Loucy (cell line): ENCODE measurements at regions not wholly inside any gene's neighbourhood (a gene's known extent, or its start where the extent isn't known, plus 50 kb on each side); places are given as distances from the start of the nearest gene placed in this dataset.

Experiments used
- H2AFZ ChIP-seq: fragments of 200-600 bp; sonication (generic); 2 replicates; pipeline ENCODE4 v1.6.0; 2016; ENCODE audit warnings: antibody characterized with exemption, mild to moderate bottlenecking, low read length, moderate library complexity
- H3F3A ChIP-seq: fragments of 200-600 bp; 2 replicates; pipeline ENCODE4 v1.6.0; 2016; ENCODE audit warnings: antibody characterized with exemption, low read depth, mild to moderate bottlenecking
- H3K27me3 ChIP-seq: fragments of 200-600 bp; sonication (generic); 2 replicates; pipeline ENCODE4 v1.6.1; 2014; ENCODE audit warnings: low read length, mild to moderate bottlenecking; ENCODE audit not compliant: insufficient read depth, poor library complexity, severe bottlenecking
- H3K36me3 ChIP-seq: fragments of 200-600 bp; sonication (generic); 2 replicates; pipeline ENCODE4 v1.6.1; 2016; ENCODE audit warnings: low read length; ENCODE audit not compliant: insufficient read depth
- H3K4me1 ChIP-seq: fragments of 200-600 bp; sonication (generic); 2 replicates; pipeline ENCODE4 v1.5.1; 2014; ENCODE audit warnings: low read length, mild to moderate bottlenecking; ENCODE audit not compliant: insufficient read depth, poor library complexity, severe bottlenecking
- H3K4me2 ChIP-seq: fragments of 200-600 bp; sonication (generic); 2 replicates; pipeline ENCODE4 v1.6.0; 2014; ENCODE audit warnings: antibody characterized with exemption, low read length, low read depth, mild to moderate bottlenecking; ENCODE audit not compliant: poor library complexity, severe bottlenecking
- H3K4me3 ChIP-seq: fragments of 200-600 bp; sonication (generic); 2 replicates; pipeline ENCODE4 v1.5.1; 2014; ENCODE audit warnings: low read length, mild to moderate bottlenecking, mixed read lengths; ENCODE audit not compliant: poor library complexity, severe bottlenecking
- H3K79me2 ChIP-seq: fragments of 200-600 bp; sonication (generic); 2 replicates; pipeline ENCODE4 v1.6.1; 2014; ENCODE audit warnings: low read length; ENCODE audit not compliant: insufficient read depth
- H3K9ac ChIP-seq: fragments of 200-600 bp; sonication (generic); 2 replicates; pipeline ENCODE4 v1.6.0; 2014; ENCODE audit warnings: mild to moderate bottlenecking, low read depth, low read length, moderate library complexity; ENCODE audit not compliant: poor library complexity, severe bottlenecking
- H3K9me2 ChIP-seq: fragments of 200-600 bp; sonication (generic); replicated peaks from 2 replicates; pipeline ENCODE4 v1.6.1; 2016; ENCODE audit warnings: low read depth, low read length, mixed read lengths
- H3K9me3 ChIP-seq: fragments of 200-600 bp; sonication (generic); 2 replicates; pipeline ENCODE4 v1.6.1; 2014; ENCODE audit warnings: mild to moderate bottlenecking, antibody characterized with exemption, low read length, low read depth; ENCODE audit not compliant: insufficient read depth
- H4K20me1 ChIP-seq: fragments of 200-600 bp; sonication (generic); 2 replicates; pipeline ENCODE4 v1.6.0; 2014; ENCODE audit warnings: antibody characterized with exemption, low read length, mild to moderate bottlenecking; ENCODE audit not compliant: insufficient read depth, poor library complexity, severe bottlenecking
- EZH2phosphoT487 ChIP-seq: fragments of 200-600 bp; IDR thresholded peaks from 2 replicates; pipeline ENCODE4 v1.6.1; 2018; ENCODE audit warnings: antibody characterized with exemption, mild to moderate bottlenecking, moderate library complexity, borderline replicate concordance
- TF ChIP-seq, protein P1 (sequence below): fragments of 200-600 bp; sonication (generic); conservative IDR thresholded peaks from 2 replicates; pipeline ENCODE4 v1.5.1; 2014; ENCODE audit warnings: mild to moderate bottlenecking, antibody characterized with exemption, low read length

DNA sequence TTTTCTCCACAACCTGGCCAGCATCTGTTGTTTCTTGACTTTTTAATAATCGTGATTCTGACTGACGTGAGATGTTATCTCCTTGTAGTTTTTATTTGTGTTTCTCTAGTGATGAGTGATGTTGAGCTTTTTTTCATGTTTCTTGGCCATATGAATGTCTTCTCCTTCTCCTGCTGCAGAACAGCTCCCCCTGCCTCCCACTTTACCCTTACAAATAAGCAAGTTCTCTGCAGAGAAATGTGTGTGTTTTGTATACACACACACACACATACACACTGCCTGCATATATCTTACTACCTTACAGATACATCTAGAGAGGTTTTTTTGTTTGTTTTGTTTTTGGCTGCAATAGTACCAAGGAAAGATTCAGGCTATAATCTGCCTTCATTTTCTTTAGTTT is 88.7 kb upstream of the PHF24 start:
- Histone ChIP-seq H3K4me3 (no peak overlapping the region), H3K9ac (no peak overlapping the region), H3K9me2 (no peaks in the 10 kb centered on the region), H3K27me3 (no peaks in the 10 kb centered on the region), H3F3A (no peaks in the 10 kb centered on the region), H3K4me2 (no peak overlapping the region), H4K20me1 (no peaks in the 10 kb centered on the region), H3K9me3 (no peaks in the 10 kb centered on the region), H3K79me2 (no peaks in the 10 kb centered on the region), H3K36me3 (no peaks in the 10 kb centered on the region), H3K4me1 (no peaks in the 10 kb centered on the region), H2AFZ (no peak overlapping the region)
- TF ChIP-seq, protein P1, sequence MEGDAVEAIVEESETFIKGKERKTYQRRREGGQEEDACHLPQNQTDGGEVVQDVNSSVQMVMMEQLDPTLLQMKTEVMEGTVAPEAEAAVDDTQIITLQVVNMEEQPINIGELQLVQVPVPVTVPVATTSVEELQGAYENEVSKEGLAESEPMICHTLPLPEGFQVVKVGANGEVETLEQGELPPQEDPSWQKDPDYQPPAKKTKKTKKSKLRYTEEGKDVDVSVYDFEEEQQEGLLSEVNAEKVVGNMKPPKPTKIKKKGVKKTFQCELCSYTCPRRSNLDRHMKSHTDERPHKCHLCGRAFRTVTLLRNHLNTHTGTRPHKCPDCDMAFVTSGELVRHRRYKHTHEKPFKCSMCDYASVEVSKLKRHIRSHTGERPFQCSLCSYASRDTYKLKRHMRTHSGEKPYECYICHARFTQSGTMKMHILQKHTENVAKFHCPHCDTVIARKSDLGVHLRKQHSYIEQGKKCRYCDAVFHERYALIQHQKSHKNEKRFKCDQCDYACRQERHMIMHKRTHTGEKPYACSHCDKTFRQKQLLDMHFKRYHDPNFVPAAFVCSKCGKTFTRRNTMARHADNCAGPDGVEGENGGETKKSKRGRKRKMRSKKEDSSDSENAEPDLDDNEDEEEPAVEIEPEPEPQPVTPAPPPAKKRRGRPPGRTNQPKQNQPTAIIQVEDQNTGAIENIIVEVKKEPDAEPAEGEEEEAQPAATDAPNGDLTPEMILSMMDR, result peak; percentile 52
- TF ChIP-seq EZH2phosphoT487, result no peak

DNA sequence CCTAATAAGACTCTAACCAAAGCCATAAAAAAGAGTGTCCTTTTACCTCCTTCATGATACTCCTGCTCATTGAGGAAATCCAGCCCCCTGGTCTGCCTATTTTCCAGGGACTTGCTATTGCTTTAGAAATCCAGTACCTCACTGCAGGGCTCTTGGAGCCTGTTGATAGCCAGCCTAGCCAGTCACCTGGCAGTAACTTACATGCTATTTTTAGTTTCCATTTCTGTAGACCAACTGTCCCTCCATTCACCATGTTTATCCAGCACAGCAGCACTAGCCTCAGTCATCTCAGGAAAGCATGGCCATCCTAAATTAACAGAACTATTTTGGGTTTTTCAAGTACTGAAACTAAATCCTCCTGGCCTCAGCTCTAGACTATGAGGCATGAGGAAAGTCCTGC is 91.5 kb upstream of the PHF24 start:
- no peaks in the 10 kb centered on the region for H3K79me2 ChIP-seq
- H3K9me2 ChIP-seq, result no peaks in the 10 kb centered on the region
- H3K36me3 ChIP-seq, result no peaks in the 10 kb centered on the region
- H3K27me3 ChIP-seq, result no peaks in the 10 kb centered on the region
- H3K9me3 ChIP-seq, result no peaks in the 10 kb centered on the region
- no peaks in the 10 kb centered on the region for H3F3A ChIP-seq
- H3K4me3 ChIP-seq, result no peak overlapping the region
- no peak overlapping the region for H3K4me2 ChIP-seq
- TF ChIP-seq EZH2phosphoT487, result no peak
- TF ChIP-seq, protein P1, result no peak
- no peak overlapping the region for H3K9ac ChIP-seq
- no peak overlapping the region for H2AFZ ChIP-seq
- H4K20me1 ChIP-seq, result no peaks in the 10 kb centered on the region
- no peaks in the 10 kb centered on the region for H3K4me1 ChIP-seq

DNA sequence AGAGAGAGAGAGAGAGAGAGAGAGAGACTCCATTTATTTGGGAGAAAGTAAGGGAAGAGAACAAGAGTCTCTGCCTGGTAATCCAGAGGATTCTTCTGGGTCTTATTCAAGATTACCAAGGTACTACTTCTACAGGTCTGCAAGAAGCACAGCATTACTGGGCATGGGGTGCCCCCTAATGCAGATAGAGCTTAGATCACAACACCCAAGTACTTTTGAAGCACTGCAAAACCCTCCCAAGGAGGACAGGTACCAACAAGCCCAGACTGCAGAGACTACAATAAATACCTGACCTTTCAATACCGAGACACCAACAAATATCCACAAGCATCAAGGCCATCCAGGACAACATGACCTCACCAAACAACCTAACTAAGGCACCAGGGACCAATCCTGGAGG is 94.7 kb upstream of the PHF24 start:
- H3K4me2 ChIP-seq, result no peak overlapping the region
- H3K79me2 ChIP-seq, result no peaks in the 10 kb centered on the region
- no peaks in the 10 kb centered on the region for H3K9me2 ChIP-seq
- no peak overlapping the region for H2AFZ ChIP-seq
- no peak overlapping the region for H3K9ac ChIP-seq
- no peaks in the 10 kb centered on the region for H3F3A ChIP-seq
- no peaks in the 10 kb centered on the region for H3K9me3 ChIP-seq
- no peak overlapping the region for H3K4me3 ChIP-seq
- H3K36me3 ChIP-seq, result no peaks in the 10 kb centered on the region
- TF ChIP-seq, protein P1, result no peak
- H3K27me3 ChIP-seq, result no peaks in the 10 kb centered on the region
- no peaks in the 10 kb centered on the region for H4K20me1 ChIP-seq
- H3K4me1 ChIP-seq, result no peaks in the 10 kb centered on the region
